ENCODE measurements at regions not wholly inside any gene's neighbourhood (a gene's known extent, or its start where the extent isn't known, plus 50 kb on each side); places are given as distances from the start of the nearest gene placed in this dataset.

DNA sequence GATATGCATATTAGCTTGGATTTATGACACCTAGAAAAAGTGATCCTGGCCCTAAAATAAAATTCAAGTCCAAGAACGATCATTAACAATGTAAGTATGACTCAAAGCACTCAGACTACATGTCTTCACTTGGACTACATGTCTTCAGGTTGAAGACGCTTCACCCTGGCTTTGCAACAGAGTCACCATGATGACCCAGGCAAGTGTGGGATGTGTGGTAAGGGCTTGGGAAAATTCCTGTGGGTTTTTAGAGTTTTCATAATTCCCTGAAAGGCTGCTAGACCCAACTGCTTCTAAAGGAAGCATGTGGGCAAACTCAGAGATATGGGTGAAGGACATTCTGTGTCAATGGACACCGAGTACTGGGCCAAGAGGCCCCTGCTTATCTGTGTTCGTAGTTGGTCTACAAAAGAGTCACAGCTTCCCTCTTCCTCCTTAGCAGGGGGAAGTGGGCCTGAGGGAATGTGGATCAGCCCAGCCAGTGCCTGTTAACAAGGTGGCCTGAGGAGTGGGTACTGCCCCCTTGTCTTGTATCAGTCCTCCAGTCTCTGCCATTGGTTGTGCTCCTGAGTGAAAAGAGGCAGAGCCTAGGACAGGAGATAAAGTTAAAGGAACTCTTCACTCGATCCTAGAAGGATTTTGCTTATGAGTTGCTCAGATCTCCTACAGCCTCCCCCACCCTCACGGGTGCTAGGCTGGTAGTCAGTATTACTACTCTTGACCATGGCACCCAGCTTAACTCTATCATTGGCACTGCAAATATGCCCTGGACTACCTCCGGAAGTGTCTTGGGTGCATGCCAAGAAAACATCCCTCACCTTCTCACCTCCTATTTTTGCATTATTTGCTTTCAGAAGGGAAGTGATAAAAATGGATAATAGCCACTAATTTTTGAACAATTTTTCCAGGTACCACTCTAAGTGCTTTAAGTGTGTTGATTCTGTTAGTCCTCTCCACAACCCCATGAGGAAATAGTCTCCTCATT is 406.3 kb downstream of the COG6 start:
- Histone ChIP-seq H3K27ac (ENCODE audit: low read depth) (no peak overlapping the region), H3K79me2 (replicated peaks; ENCODE audit: insufficient read depth) (no peaks in the 10 kb centered on the region), H3F3A (replicated peaks; ENCODE audit: low read depth) (no peaks in the 10 kb centered on the region), H3K4me1 (ENCODE audit: insufficient read depth) (no peaks in the 10 kb centered on the region), H4K20me1 (replicated peaks; ENCODE audit: insufficient read depth) (no peaks in the 10 kb centered on the region), H3K9me2 (ENCODE audit: insufficient read depth) (no peaks in the 10 kb centered on the region), H3K36me3 (ENCODE audit: insufficient read depth) (no peaks in the 10 kb centered on the region), H3K4me3 (no peak overlapping the region), H2AFZ (no peak overlapping the region), H3K27me3 (ENCODE audit: insufficient read depth) (no peaks in the 10 kb centered on the region), H3K4me2 (no peak overlapping the region)
- Mint-ChIP-seq H3K9me3 (no peaks in the 10 kb centered on the region), H3K4me1 (no peaks in the 10 kb centered on the region), H3K27me3 (ENCODE audit: insufficient read depth, low read depth, poor library complexity) (no peaks in the 10 kb centered on the region), H3K27ac (no peak overlapping the region), H3K36me3 (ENCODE audit: low read depth) (no peaks in the 10 kb centered on the region), H3K4me3 (no peak overlapping the region)
- no peak for ATAC-seq
- DNase-seq (ENCODE audit: low spot score): no peak
- no peak for TF ChIP-seq EZH2phosphoT487 (IDR thresholded peaks at IDR 0.05; ENCODE audit: unreplicated experiment)
- no peak for TF ChIP-seq ZNF462 (CRISPR knock-in tag; IDR thresholded peaks at IDR 0.05)
- TF ChIP-seq CREB1 (CRISPR knock-in tag; IDR thresholded peaks at IDR 0.05; ENCODE audit: low read depth): no peak
- TF ChIP-seq, protein P1, sequence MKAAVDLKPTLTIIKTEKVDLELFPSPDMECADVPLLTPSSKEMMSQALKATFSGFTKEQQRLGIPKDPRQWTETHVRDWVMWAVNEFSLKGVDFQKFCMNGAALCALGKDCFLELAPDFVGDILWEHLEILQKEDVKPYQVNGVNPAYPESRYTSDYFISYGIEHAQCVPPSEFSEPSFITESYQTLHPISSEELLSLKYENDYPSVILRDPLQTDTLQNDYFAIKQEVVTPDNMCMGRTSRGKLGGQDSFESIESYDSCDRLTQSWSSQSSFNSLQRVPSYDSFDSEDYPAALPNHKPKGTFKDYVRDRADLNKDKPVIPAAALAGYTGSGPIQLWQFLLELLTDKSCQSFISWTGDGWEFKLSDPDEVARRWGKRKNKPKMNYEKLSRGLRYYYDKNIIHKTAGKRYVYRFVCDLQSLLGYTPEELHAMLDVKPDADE (IDR thresholded peaks at IDR 0.05): no peak
- TF ChIP-seq, protein P2, sequence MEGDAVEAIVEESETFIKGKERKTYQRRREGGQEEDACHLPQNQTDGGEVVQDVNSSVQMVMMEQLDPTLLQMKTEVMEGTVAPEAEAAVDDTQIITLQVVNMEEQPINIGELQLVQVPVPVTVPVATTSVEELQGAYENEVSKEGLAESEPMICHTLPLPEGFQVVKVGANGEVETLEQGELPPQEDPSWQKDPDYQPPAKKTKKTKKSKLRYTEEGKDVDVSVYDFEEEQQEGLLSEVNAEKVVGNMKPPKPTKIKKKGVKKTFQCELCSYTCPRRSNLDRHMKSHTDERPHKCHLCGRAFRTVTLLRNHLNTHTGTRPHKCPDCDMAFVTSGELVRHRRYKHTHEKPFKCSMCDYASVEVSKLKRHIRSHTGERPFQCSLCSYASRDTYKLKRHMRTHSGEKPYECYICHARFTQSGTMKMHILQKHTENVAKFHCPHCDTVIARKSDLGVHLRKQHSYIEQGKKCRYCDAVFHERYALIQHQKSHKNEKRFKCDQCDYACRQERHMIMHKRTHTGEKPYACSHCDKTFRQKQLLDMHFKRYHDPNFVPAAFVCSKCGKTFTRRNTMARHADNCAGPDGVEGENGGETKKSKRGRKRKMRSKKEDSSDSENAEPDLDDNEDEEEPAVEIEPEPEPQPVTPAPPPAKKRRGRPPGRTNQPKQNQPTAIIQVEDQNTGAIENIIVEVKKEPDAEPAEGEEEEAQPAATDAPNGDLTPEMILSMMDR (conservative IDR thresholded peaks at IDR 0.05; ENCODE audit: low read depth in 2 of 2): no peak
- TF ChIP-seq EZH2 (IDR thresholded peaks at IDR 0.05; ENCODE audit: low read depth, unreplicated experiment): no peak
- no peak for TF ChIP-seq NANOG (IDR thresholded peaks at IDR 0.05; ENCODE audit: borderline replicate concordance)
- no peak for TF ChIP-seq REST (IDR thresholded peaks at IDR 0.05; ENCODE audit: unreplicated experiment)
- no peak for TF ChIP-seq STAT1 (IDR thresholded peaks at IDR 0.05; ENCODE audit: unreplicated experiment)
- no peak for TF ChIP-seq JUNB (IDR thresholded peaks at IDR 0.05; ENCODE audit: unreplicated experiment)
- TF ChIP-seq POLR2AphosphoS5 (IDR thresholded peaks at IDR 0.05; ENCODE audit: low read depth): no peak
- TF ChIP-seq ZNF114 (CRISPR knock-in tag; IDR thresholded peaks at IDR 0.05): no peak
- no peak for TF ChIP-seq ZNF331 (CRISPR knock-in tag; IDR thresholded peaks at IDR 0.05; ENCODE audit: low read depth)

Data from GM23338 (cell line).